ENCODE measurements at regions not wholly inside any gene's neighbourhood (a gene's known extent, or its start where the extent isn't known, plus 50 kb on each side); places are given as distances from the start of the nearest gene placed in this dataset.

- DNase-seq = no peak
- Histone ChIP-seq H3K27ac (no peak overlapping the region), H3K27me3 (no peaks in the 10 kb centered on the region), H3K9me3 (no peaks in the 10 kb centered on the region), H3K4me1 (no peaks in the 10 kb centered on the region), H3K4me3 (no peak overlapping the region), H3K36me3 (no peaks in the 10 kb centered on the region)
- no peak for ATAC-seq
- intact Hi-C loops (cut with DNase I) = no loop called here
- no peak for TF ChIP-seq CTCF (IDR thresholded peaks at IDR 0.05)
These were observed 284.6 kb downstream of the PTBP2 start for GRCh38 chr1:97006044-97006661.

- intact Hi-C loops (cut with DNase I) = no loop called here
- Histone ChIP-seq H3K9me3 (no peaks in the 10 kb centered on the region), H3K4me1 (no peaks in the 10 kb centered on the region), H3K27me3 (no peaks in the 10 kb centered on the region), H3K27ac (no peak overlapping the region), H3K4me3 (no peak overlapping the region), H3K36me3 (no peaks in the 10 kb centered on the region)
- DNase-seq (no peak), ATAC-seq (no peak)
- no peak for TF ChIP-seq CTCF (IDR thresholded peaks at IDR 0.05)
These were observed 286.4 kb downstream of the PTBP2 start for GRCh38 chr1:97007840-97008604.

GRCh38 chr1:97010566-97011264 lies 289.1 kb downstream of the PTBP2 start:
- H3K27ac ChIP-seq = no peak overlapping the region
- H3K36me3 ChIP-seq = no peaks in the 10 kb centered on the region
- H3K27me3 ChIP-seq = no peaks in the 10 kb centered on the region
- H3K9me3 ChIP-seq = no peaks in the 10 kb centered on the region
- H3K4me1 ChIP-seq = no peaks in the 10 kb centered on the region
- ATAC-seq (no peak), DNase-seq (no peak)
- intact Hi-C loops (cut with DNase I) = no loop called here
- TF ChIP-seq CTCF (IDR thresholded peaks at IDR 0.05) = no peak
- no peak overlapping the region for H3K4me3 ChIP-seq

- ATAC-seq (no peak), DNase-seq (no peak)
- H3K36me3 ChIP-seq = no peaks in the 10 kb centered on the region
- no peaks in the 10 kb centered on the region for H3K4me1 ChIP-seq
- no peaks in the 10 kb centered on the region for H3K27me3 ChIP-seq
- intact Hi-C loops (cut with DNase I) = no loop called here
- no peak overlapping the region for H3K4me3 ChIP-seq
- H3K27ac ChIP-seq = no peak overlapping the region
- H3K9me3 ChIP-seq = no peaks in the 10 kb centered on the region
- TF ChIP-seq CTCF (IDR thresholded peaks at IDR 0.05) = no peak
These were observed 291.6 kb downstream of the PTBP2 start for GRCh38 chr1:97013136-97013535.

GRCh38 chr1:97013941-97014340 lies 292.4 kb downstream of the PTBP2 start:
- no peaks in the 10 kb centered on the region for H3K27me3 ChIP-seq
- ATAC-seq (no peak), DNase-seq (no peak)
- intact Hi-C loops (cut with DNase I) = no loop called here
- no peak for TF ChIP-seq CTCF (IDR thresholded peaks at IDR 0.05)
- no peak overlapping the region for H3K4me3 ChIP-seq
- no peaks in the 10 kb centered on the region for H3K4me1 ChIP-seq
- H3K36me3 ChIP-seq = no peaks in the 10 kb centered on the region
- H3K9me3 ChIP-seq = no peaks in the 10 kb centered on the region
- no peak overlapping the region for H3K27ac ChIP-seq

Data from upper lobe of right lung (tissue), 1 donor.